ENCODE measurements at regions not wholly inside any gene's neighbourhood (a gene's known extent, or its start where the extent isn't known, plus 50 kb on each side); places are given as distances from the start of the nearest gene placed in this dataset.

DNA sequence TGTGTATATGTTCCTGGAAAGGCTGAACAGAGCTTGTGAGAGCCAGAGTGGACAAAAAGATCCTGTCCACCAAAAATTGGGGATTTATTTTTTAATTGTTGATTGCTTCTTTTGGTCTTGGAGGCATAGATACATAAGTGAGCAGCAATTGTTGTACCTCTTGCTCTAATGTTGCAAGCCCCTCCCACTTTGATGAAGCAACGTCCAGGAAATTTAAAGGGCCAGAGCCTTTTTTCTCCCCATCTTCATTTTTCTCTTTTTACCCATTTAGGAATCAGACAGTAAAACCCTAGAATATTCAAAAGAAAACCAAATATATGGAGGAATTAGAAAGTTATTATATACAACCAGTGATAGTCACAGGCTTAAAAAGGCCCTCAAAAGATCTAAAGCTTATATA, 871.8 kb upstream of the NRXN1 start (continued):
- TF ChIP-seq, protein P1, sequence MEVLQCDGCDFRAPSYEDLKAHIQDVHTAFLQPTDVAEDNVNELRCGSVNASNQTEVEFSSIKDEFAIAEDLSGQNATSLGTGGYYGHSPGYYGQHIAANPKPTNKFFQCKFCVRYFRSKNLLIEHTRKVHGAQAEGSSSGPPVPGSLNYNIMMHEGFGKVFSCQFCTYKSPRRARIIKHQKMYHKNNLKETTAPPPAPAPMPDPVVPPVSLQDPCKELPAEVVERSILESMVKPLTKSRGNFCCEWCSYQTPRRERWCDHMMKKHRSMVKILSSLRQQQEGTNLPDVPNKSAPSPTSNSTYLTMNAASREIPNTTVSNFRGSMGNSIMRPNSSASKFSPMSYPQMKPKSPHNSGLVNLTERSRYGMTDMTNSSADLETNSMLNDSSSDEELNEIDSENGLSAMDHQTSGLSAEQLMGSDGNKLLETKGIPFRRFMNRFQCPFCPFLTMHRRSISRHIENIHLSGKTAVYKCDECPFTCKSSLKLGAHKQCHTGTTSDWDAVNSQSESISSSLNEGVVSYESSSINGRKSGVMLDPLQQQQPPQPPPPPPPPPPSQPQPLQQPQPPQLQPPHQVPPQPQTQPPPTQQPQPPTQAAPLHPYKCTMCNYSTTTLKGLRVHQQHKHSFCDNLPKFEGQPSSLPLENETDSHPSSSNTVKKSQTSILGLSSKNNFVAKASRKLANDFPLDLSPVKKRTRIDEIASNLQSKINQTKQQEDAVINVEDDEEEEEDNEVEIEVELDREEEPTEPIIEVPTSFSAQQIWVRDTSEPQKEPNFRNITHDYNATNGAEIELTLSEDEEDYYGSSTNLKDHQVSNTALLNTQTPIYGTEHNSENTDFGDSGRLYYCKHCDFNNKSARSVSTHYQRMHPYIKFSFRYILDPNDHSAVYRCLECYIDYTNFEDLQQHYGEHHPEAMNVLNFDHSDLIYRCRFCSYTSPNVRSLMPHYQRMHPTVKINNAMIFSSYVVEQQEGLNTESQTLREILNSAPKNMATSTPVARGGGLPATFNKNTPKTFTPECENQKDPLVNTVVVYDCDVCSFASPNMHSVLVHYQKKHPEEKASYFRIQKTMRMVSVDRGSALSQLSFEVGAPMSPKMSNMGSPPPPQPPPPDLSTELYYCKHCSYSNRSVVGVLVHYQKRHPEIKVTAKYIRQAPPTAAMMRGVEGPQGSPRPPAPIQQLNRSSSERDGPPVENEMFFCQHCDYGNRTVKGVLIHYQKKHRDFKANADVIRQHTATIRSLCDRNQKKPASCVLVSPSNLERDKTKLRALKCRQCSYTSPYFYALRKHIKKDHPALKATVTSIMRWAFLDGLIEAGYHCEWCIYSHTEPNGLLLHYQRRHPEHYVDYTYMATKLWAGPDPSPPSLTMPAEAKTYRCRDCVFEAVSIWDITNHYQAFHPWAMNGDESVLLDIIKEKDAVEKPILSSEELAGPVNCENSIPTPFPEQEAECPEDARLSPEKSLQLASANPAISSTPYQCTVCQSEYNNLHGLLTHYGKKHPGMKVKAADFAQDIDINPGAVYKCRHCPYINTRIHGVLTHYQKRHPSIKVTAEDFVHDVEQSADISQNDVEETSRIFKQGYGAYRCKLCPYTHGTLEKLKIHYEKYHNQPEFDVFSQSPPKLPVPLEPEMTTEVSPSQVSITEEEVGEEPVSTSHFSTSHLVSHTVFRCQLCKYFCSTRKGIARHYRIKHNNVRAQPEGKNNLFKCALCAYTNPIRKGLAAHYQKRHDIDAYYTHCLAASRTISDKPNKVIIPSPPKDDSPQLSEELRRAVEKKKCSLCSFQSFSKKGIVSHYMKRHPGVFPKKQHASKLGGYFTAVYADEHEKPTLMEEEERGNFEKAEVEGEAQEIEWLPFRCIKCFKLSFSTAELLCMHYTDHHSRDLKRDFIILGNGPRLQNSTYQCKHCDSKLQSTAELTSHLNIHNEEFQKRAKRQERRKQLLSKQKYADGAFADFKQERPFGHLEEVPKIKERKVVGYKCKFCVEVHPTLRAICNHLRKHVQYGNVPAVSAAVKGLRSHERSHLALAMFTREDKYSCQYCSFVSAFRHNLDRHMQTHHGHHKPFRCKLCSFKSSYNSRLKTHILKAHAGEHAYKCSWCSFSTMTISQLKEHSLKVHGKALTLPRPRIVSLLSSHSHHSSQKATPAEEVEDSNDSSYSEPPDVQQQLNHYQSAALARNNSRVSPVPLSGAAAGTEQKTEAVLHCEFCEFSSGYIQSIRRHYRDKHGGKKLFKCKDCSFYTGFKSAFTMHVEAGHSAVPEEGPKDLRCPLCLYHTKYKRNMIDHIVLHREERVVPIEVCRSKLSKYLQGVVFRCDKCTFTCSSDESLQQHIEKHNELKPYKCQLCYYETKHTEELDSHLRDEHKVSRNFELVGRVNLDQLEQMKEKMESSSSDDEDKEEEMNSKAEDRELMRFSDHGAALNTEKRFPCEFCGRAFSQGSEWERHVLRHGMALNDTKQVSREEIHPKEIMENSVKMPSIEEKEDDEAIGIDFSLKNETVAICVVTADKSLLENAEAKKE (CRISPR knock-in tag; IDR thresholded peaks at IDR 0.05), result no peak
- TF ChIP-seq EZH2phosphoT487 (IDR thresholded peaks at IDR 0.05; ENCODE audit: unreplicated experiment), result no peak
- TF ChIP-seq, protein P2, sequence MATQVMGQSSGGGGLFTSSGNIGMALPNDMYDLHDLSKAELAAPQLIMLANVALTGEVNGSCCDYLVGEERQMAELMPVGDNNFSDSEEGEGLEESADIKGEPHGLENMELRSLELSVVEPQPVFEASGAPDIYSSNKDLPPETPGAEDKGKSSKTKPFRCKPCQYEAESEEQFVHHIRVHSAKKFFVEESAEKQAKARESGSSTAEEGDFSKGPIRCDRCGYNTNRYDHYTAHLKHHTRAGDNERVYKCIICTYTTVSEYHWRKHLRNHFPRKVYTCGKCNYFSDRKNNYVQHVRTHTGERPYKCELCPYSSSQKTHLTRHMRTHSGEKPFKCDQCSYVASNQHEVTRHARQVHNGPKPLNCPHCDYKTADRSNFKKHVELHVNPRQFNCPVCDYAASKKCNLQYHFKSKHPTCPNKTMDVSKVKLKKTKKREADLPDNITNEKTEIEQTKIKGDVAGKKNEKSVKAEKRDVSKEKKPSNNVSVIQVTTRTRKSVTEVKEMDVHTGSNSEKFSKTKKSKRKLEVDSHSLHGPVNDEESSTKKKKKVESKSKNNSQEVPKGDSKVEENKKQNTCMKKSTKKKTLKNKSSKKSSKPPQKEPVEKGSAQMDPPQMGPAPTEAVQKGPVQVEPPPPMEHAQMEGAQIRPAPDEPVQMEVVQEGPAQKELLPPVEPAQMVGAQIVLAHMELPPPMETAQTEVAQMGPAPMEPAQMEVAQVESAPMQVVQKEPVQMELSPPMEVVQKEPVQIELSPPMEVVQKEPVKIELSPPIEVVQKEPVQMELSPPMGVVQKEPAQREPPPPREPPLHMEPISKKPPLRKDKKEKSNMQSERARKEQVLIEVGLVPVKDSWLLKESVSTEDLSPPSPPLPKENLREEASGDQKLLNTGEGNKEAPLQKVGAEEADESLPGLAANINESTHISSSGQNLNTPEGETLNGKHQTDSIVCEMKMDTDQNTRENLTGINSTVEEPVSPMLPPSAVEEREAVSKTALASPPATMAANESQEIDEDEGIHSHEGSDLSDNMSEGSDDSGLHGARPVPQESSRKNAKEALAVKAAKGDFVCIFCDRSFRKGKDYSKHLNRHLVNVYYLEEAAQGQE (IDR thresholded peaks at IDR 0.05; ENCODE audit: unreplicated experiment), result no peak
- no peak for TF ChIP-seq POLR2AphosphoS5 (IDR thresholded peaks at IDR 0.05; ENCODE audit: low read depth)
- no peak for TF ChIP-seq CREB1 (CRISPR knock-in tag; IDR thresholded peaks at IDR 0.05; ENCODE audit: low read depth)
- no peak for TF ChIP-seq EZH2 (IDR thresholded peaks at IDR 0.05; ENCODE audit: low read depth, unreplicated experiment)

GRCh38 chr2:51899643-51900042, 867.7 kb upstream of the NRXN1 start:
- Mint-ChIP-seq H3K27ac (no peak overlapping the region), H3K36me3 (ENCODE audit: low read depth) (no peaks in the 10 kb centered on the region), H3K4me3 (no peak overlapping the region), H3K9me3 (no peaks in the 10 kb centered on the region), H3K27me3 (ENCODE audit: insufficient read depth, low read depth, poor library complexity) (no peaks in the 10 kb centered on the region), H3K4me1 (0 out of 3 replicates have a peak, but pooled peaks cover 5% of the 10 kb centered on the region)
- Histone ChIP-seq H3K4me3 (no peak overlapping the region), H3K27me3 (ENCODE audit: insufficient read depth) (no peaks in the 10 kb centered on the region), H3K79me2 (replicated peaks; ENCODE audit: insufficient read depth) (no peaks in the 10 kb centered on the region), H3F3A (replicated peaks; ENCODE audit: low read depth) (no peaks in the 10 kb centered on the region), H2AFZ (peak overlapping the region; percentile 56; the same call in 1 of the 2 replicates), H3K27ac (ENCODE audit: low read depth) (no peak overlapping the region), H3K4me2 (no peak overlapping the region), H3K36me3 (ENCODE audit: insufficient read depth) (no peaks in the 10 kb centered on the region), H4K20me1 (replicated peaks; ENCODE audit: insufficient read depth) (no peaks in the 10 kb centered on the region), H3K9me2 (ENCODE audit: insufficient read depth) (no peaks in the 10 kb centered on the region), H3K4me1 (ENCODE audit: insufficient read depth) (no peaks in the 10 kb centered on the region)
- DNase-seq (ENCODE audit: low spot score), result no peak
- no peak for ATAC-seq
- TF ChIP-seq NANOG (IDR thresholded peaks at IDR 0.05; ENCODE audit: borderline replicate concordance) (no peak), JUNB (IDR thresholded peaks at IDR 0.05; ENCODE audit: unreplicated experiment) (no peak), STAT1 (IDR thresholded peaks at IDR 0.05; ENCODE audit: unreplicated experiment) (no peak), EZH2phosphoT487 (IDR thresholded peaks at IDR 0.05; ENCODE audit: unreplicated experiment) (no peak), POLR2AphosphoS5 (IDR thresholded peaks at IDR 0.05; ENCODE audit: low read depth) (no peak), EZH2 (IDR thresholded peaks at IDR 0.05; ENCODE audit: low read depth, unreplicated experiment) (no peak), CREB1 (CRISPR knock-in tag; IDR thresholded peaks at IDR 0.05; ENCODE audit: low read depth) (no peak), ETS1 (IDR thresholded peaks at IDR 0.05) (no peak), ZNF114 (CRISPR knock-in tag; IDR thresholded peaks at IDR 0.05) (no peak)
- TF ChIP-seq, protein P3, sequence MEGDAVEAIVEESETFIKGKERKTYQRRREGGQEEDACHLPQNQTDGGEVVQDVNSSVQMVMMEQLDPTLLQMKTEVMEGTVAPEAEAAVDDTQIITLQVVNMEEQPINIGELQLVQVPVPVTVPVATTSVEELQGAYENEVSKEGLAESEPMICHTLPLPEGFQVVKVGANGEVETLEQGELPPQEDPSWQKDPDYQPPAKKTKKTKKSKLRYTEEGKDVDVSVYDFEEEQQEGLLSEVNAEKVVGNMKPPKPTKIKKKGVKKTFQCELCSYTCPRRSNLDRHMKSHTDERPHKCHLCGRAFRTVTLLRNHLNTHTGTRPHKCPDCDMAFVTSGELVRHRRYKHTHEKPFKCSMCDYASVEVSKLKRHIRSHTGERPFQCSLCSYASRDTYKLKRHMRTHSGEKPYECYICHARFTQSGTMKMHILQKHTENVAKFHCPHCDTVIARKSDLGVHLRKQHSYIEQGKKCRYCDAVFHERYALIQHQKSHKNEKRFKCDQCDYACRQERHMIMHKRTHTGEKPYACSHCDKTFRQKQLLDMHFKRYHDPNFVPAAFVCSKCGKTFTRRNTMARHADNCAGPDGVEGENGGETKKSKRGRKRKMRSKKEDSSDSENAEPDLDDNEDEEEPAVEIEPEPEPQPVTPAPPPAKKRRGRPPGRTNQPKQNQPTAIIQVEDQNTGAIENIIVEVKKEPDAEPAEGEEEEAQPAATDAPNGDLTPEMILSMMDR (conservative IDR thresholded peaks at IDR 0.05; ENCODE audit: low read depth in 2 of 2), result no peak

Data from GM23338 (cell line).